Type B pancreatic cell (in vitro differentiated cells): ENCODE measurements at regions not wholly inside any gene's neighbourhood (a gene's known extent, or its start where the extent isn't known, plus 50 kb on each side); places are given as distances from the start of the nearest gene placed in this dataset.

ENCODE experiments used
- DNase-seq: peaks from one replicate; pipeline ENCODE4 v3.0.0; 2021; ENCODE audit warnings: mixed read lengths; ENCODE audit not compliant: unreplicated experiment; ENCODE audit errors: extremely low spot score
- H3K27ac Mint-ChIP-seq: 2 replicates; pipeline ENCODE4 v1.8.0; 2021; ENCODE audit warnings: mild to moderate bottlenecking, mixed read lengths
- H3K27me3 Mint-ChIP-seq: 2 replicates; pipeline ENCODE4 v1.8.0; 2021; ENCODE audit warnings: mixed read lengths
- H3K36me3 Mint-ChIP-seq: 2 replicates; pipeline ENCODE4 v1.8.0; 2021; ENCODE audit warnings: mixed read lengths
- H3K4me1 Mint-ChIP-seq: one replicate; pipeline ENCODE4 v1.8.0; 2021; ENCODE audit warnings: mixed read lengths; ENCODE audit not compliant: unreplicated experiment
- H3K4me3 Mint-ChIP-seq: 2 replicates; pipeline ENCODE4 v1.8.0; 2021; ENCODE audit warnings: mild to moderate bottlenecking, mixed read lengths
- H3K9me3 Mint-ChIP-seq: 2 replicates; pipeline ENCODE4 v1.8.0; 2021; ENCODE audit warnings: mixed read lengths
- CTCF ChIP-seq: fragments of 200-600 bp; sonication (generic); conservative IDR thresholded peaks from 2 replicates; pipeline ENCODE4 v1.5.0; 2021; ENCODE audit warnings: antibody characterized with exemption, mild to moderate bottlenecking

GRCh38 chr5:85998656-85999055 is 619.1 kb upstream of the COX7C start:
- no peak for TF ChIP-seq CTCF

DNA sequence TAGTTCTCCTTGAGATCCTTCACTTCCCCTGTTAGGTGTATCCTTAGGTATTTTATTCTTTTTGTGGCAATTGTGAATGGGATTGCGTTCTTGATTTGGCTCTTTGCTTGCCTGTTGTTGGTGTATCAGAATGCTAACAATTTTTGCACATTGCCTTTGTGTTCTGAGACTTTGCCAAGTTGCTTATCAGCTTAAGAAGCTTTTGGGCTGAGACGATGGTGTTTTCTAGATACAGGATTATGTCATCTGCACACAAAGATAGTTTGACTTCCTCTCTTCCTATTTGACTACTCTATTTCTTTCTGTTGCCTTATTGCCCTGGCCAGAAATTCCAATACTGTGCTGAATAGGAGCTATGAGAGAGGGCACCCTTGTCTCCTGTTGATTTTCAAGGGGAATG is 609.4 kb upstream of the COX7C start:
- no peaks in the 10 kb centered on the region for H3K27me3 Mint-ChIP-seq
- peaks cover 9% of the 10 kb centered on the region for H3K9me3 Mint-ChIP-seq
- no peak overlapping the region for H3K4me3 Mint-ChIP-seq
- DNase-seq = no peak
- H3K36me3 Mint-ChIP-seq = no peaks in the 10 kb centered on the region
- H3K27ac Mint-ChIP-seq = no peak overlapping the region
- no peak for TF ChIP-seq CTCF
- H3K4me1 Mint-ChIP-seq = no peaks in the 10 kb centered on the region

More at GRCh38 chr5:85998656-85999055, 619.1 kb upstream of the COX7C start:
- H3K27me3 Mint-ChIP-seq = no peaks in the 10 kb centered on the region
- H3K4me3 Mint-ChIP-seq = no peak overlapping the region
- H3K9me3 Mint-ChIP-seq = peaks cover 8% of the 10 kb centered on the region
- no peaks in the 10 kb centered on the region for H3K36me3 Mint-ChIP-seq
- no peaks in the 10 kb centered on the region for H3K4me1 Mint-ChIP-seq
- no peak for DNase-seq
- H3K27ac Mint-ChIP-seq = no peak overlapping the region

DNA sequence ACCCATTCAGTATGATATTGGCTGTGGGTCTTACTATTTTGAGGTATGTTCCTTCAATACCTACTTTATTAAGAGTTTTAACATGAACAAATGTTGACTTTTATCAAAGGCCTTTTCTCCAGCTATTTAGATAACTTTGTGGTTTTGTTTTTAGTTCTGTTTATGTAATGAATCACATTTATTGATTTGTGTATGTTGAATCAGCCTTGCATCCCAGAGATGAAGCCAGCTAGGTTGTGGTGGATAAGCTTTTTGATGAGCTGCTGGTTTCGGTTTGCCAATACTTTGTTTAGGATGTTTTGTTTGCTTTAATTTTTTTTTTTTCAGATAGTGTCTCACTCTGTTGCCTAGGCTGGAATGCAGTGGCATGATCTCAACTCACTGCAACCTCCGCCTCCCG is 609.0 kb upstream of the COX7C start:
- H3K36me3 Mint-ChIP-seq = no peaks in the 10 kb centered on the region
- H3K27ac Mint-ChIP-seq = no peak overlapping the region
- H3K9me3 Mint-ChIP-seq = peaks cover 9% of the 10 kb centered on the region
- DNase-seq = no peak
- no peak overlapping the region for H3K4me3 Mint-ChIP-seq
- TF ChIP-seq CTCF = no peak
- H3K4me1 Mint-ChIP-seq = no peaks in the 10 kb centered on the region
- H3K27me3 Mint-ChIP-seq = no peaks in the 10 kb centered on the region

DNA sequence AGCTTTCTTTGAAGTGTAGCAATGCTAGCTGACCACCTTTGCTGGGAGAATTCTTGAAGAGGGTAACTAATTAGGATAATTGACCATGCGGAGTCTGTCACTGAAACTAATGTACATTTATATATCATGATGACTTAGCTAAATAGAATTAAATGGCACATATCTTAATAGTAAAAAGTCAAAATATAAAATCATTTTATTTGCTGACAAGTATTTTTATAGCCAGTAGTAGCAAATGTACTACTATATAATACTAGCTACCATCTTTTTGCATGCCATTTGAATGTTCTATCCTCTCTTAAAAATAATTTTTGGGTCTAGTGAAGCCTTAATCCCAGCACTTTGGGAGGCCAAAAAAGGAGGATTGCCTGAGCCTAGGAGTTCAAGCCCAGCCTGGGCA is 605.8 kb upstream of the COX7C start:
- DNase-seq = no peak
- Mint-ChIP-seq H3K4me1 (no peaks in the 10 kb centered on the region), H3K9me3 (peaks cover 9% of the 10 kb centered on the region), H3K27ac (no peak overlapping the region), H3K4me3 (no peak overlapping the region), H3K27me3 (no peaks in the 10 kb centered on the region), H3K36me3 (no peaks in the 10 kb centered on the region)
- TF ChIP-seq CTCF = no peak

DNA sequence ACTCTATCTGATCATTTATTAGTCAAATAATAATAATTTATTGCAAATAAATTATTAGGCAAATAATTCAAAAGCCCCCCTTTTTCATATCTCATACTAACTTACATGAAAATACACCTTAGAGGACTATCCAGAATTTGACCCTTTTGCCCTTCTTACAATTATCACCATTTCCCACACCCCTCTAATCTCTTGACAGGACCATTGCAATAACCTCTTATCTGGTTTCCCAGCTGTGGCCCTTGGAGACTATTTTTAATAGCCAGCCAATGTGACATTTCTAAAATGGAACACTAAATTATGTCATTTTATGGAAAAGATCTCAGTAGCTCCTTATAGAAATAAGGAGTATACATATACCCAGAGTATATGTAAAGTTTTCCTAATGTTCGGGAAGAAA is 588.4 kb upstream of the COX7C start:
- Mint-ChIP-seq H3K36me3 (no peaks in the 10 kb centered on the region), H3K27me3 (no peaks in the 10 kb centered on the region), H3K9me3 (no peaks in the 10 kb centered on the region), H3K4me1 (no peaks in the 10 kb centered on the region), H3K27ac (no peak overlapping the region), H3K4me3 (no peak overlapping the region)
- no peak for DNase-seq
- no peak for TF ChIP-seq CTCF

DNA sequence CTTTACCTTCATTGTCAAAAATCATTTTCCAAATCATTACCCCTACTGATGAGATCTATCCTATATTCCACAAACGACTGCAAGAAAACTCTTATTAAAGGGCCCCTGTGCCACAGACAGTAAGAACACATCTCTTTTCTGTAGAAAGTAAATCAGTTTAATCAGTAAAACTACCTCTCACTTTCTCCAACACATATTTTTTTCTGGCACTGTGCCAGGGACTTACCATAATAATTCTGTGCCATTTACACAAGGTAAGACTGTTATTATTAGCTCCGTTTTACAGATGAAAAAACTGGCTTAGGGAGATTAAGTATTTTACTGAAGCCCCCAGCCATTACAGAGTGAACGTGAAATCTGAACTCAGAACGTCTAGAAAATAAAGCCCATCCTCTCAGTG is 587.0 kb upstream of the COX7C start:
- no peak overlapping the region for H3K27ac Mint-ChIP-seq

More for the DNA sequence above, 587.0 kb upstream of the COX7C start:
- no peak overlapping the region for H3K4me3 Mint-ChIP-seq
- no peaks in the 10 kb centered on the region for H3K36me3 Mint-ChIP-seq
- no peak for DNase-seq
- TF ChIP-seq CTCF = no peak
- H3K9me3 Mint-ChIP-seq = no peaks in the 10 kb centered on the region
- H3K27me3 Mint-ChIP-seq = no peaks in the 10 kb centered on the region
- H3K4me1 Mint-ChIP-seq = no peaks in the 10 kb centered on the region
